NCI-H146 treated with DMSO at 0.1 percent for 48 hours (cell line): ENCODE measurements at regions not wholly inside any gene's neighbourhood (a gene's known extent, or its start where the extent isn't known, plus 50 kb on each side); places are given as distances from the start of the nearest gene placed in this dataset.
A peak's percentile ranks its signal among the peaks of the same experiment; 100 is the strongest.
"Not testable (repeated sequence)": the region's sequence is repeated elsewhere in the genome, so short reads cannot be mapped to it uniquely, and the experiment has no call there.

ENCODE experiments used
- DNase-seq: peaks from one replicate; lab custom pipeline; 2025; ENCODE audit not compliant: unreplicated experiment; lab: John Stamatoyannopoulos, UW

DNA sequence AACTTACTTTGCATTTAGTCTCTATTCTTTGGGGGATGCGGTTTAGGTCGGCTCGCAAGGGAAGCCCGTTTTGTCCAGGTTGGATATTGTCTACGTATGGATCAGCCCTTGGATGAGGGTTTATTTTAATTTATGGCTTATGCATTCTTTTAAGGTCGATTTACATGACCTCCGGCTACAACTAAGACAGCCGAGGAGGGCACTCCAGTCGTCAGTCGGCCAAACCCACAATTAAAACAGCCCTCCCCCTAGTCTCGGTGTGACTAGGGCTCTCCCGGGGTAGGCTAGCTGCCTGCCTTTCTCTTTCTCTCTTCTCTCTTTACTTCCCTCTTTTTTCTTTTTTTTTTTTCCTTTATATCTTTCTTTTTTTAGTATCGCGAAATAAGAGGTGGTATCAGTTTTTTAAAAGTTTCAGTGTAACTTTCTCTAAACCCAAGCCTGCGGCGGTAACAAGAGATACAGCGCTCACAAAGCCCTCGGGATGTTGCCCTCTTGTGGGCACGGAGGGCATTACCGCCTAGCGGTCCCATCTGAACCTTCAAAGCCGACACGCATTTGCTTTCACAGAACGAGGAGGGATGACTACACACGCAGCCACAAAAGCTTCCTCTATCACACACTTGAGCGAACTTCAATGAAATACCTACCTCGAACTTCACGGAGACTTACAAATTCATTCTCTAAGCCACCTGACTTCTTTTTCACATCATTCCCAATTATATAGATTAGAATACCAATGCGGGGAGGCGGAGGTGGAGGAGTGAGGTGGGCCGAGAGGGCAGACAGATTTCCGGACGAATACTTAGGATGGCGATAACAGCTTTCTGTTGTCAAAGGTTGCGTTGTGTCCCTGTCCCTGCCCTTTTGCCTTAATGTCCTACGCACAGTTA is 132.3 kb upstream of the C11orf58 start:
- DNase-seq, result peak; percentile 31

- DNase-seq, result no peak
These were observed 133.0 kb upstream of the C11orf58 start for GRCh38 chr11:16605389-16605893.

GRCh38 chr11:16604794-16605388 is 133.6 kb upstream of the C11orf58 start:
- peak; percentile 2 for DNase-seq

- DNase-seq, result no peak
These were observed 134.3 kb upstream of the C11orf58 start for GRCh38 chr11:16603890-16604793.

DNA sequence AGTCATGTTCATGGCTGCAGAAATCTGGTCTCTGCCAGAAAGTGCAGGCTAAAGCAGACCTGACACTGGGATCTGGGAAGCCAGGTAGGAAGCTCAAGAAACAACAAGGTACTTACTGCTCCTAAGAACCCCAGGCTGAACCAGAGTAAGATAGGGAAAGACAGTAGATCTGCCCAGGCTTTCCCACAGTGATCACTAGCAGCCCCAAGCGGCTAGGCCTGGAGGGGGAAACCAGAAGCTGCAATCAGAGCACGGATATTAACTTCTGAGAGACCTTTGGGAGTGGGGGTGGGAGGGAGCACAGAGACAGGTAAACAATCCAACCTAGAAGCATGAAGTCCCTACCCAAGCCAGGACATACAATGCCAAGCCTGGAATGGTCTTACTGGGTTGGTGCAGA is 135.2 kb upstream of the C11orf58 start:
- DNase-seq, result no peak

- no peak for DNase-seq
These were observed 139.5 kb upstream of the C11orf58 start for GRCh38 chr11:16598906-16599305.

DNA sequence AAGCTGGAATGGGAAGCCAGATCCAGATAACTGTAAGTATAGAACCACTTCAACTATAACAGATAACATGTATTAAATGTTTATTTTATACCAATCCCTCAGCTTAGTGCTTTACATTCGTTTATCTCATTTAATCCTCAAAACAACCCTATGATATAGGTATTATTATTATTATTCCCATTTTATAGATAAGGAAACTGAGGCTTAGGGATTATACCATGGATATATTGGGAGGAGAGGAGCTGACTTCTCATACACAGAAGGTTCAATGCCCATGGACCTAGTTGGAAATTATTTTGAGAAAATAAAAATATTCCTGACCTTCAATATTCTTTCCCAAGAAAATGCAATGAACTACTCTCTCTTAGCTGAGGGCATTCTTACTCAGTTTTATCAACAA is 140.4 kb upstream of the C11orf58 start:
- no peak for DNase-seq

- no peak for DNase-seq
These were observed 142.2 kb upstream of the C11orf58 start for GRCh38 chr11:16596231-16596630.

DNA sequence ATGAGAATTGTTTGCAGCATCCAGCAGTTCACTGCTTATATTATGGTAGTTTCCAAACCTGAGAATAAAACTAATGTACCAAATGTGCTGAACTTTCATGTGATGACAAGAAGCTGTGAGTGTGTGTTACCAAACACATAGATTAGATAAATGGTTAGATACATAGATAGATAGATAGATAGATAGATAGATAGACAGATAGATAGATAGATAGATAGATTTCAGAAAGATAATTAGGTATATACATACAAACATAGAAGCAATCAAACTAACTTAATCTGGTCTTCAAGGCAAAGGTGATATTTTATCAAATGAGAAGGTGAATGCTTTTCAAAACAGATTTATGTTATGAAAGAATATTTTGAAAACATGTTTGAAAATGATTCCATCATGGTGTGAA is 147.3 kb upstream of the C11orf58 start:
- DNase-seq, result no peak

GRCh38 chr11:16587670-16588069 is 150.8 kb upstream of the C11orf58 start:
- DNase-seq, result no peak

DNA sequence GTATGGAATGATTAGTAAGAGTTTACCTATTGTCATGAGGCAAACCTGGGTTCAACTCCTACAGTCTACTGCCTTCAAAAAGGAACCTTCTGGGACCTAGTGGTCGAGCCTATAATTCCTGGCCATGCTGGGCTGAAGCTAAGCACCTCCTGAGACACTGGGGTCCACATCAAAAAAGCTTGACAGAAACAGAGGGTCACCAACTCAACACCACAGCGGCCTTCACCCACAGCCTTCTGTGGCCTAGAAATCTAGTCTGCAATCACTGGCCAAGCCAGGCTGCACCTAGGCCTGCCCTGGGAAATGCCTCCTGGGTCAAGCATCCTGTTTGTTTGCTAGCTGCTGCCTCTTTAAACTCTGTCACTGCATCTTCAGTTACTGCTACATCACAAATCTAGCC is 153.9 kb upstream of the C11orf58 start:
- DNase-seq, result no peak

- not testable (repeated sequence) for DNase-seq
These were observed 157.4 kb upstream of the C11orf58 start for GRCh38 chr11:16581078-16581477.

GRCh38 chr11:16577490-16577889 is 161.0 kb upstream of the C11orf58 start:
- no peak for DNase-seq

DNA sequence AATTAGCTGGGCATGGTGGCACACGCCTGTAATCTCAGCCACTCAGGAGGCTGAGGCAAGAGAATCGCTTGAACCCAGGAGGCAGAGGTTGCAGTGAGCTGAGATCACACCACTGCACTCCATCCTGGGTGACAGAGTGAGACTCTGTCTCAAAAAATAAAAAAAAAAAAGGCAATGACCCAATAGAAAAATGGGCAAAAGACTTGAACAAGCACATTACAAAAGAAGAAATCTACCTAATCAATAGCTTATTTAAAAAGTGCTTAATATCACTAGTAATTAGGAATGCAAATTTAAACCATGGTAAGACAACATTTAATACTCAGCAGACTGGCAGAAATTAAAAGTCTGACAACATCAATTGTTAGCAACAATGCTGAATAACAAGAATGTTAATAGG is 163.6 kb upstream of the C11orf58 start:
- DNase-seq, result not testable (repeated sequence)

- no peak for DNase-seq
These were observed 165.5 kb upstream of the C11orf58 start for GRCh38 chr11:16572945-16573344.

DNA sequence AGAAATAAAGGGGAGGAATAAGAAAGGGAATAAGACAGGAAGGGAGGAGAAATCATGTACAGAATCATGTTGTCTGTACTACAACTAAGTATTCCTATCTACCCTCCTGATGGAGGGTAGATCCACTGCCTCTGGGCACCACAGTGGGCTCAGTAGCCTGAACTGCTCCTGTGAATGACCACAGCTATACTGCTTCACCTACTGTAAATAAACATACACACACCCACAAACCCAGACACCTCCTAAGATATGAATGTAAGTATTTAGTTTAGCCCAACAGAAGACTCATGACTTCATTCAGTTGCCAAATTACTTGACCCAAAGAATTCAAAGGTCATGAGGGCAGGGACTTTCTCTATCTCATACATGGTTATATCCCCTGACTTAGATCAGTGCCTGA is 177.3 kb upstream of the C11orf58 start:
- no peak for DNase-seq

GRCh38 chr11:16558494-16558893 is 180.0 kb upstream of the C11orf58 start:
- no peak for DNase-seq

GRCh38 chr11:16555956-16556355 is 182.5 kb upstream of the C11orf58 start:
- DNase-seq, result no peak

DNA sequence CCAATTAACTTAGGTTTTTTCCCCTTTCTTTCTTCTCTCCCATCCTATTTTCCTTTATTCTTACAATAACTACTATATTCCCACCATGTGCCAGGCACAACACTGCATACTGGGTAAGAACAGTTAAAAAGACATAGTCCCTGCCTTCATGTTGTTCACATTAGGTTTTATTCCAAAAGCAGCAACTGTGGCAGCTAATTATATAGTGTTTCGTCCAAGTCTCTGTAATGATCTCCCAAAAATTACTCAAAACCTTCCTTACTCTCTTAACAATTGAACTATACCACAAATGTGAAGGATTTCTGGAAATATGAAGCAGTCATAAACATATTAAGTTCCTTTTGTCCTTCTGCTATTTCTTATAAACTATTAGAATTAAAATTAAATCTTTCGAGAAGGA is 184.1 kb upstream of the C11orf58 start:
- no peak for DNase-seq

- no peak for DNase-seq
These were observed 190.6 kb upstream of the C11orf58 start for GRCh38 chr11:16547879-16548278.

DNA sequence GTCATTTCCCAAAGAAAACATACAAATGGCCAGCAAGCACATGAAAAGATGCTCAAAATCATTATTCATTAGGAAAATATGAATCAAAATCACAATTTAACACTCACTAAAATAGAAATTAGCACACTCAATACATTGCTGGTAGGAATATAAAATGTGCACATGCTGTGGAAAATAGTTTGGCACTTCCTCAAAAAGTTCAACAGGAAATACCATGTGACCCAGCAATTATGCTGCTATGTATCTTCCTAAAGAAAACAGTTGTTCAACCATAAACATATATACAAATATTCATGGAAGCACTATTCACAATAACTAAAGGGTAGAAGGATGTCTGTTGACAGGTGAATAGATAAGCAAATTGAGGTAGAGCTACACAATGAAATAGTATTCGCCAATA is 187.3 kb upstream of the SOX6 start:
- no peak for DNase-seq
